HG03025 (cell line): ENCODE measurements at regions not wholly inside any gene's neighbourhood (a gene's known extent, or its start where the extent isn't known, plus 50 kb on each side); places are given as distances from the start of the nearest gene placed in this dataset.

Experiments
- ATAC-seq: cut with Tn5 transposase; IDR thresholded peaks from one replicate; pipeline ENCODE4 v1.9.1; 2021; ENCODE audit warnings: mild to moderate bottlenecking, moderate library complexity; ENCODE audit not compliant: unreplicated experiment, low FRiP score

- no peak for ATAC-seq
Measured at GRCh38 chr14:55926007-55926406, 192.2 kb upstream of the PELI2 start.

- ATAC-seq, result no peak
Measured at GRCh38 chr14:55927028-55927427, 191.2 kb upstream of the PELI2 start.

GRCh38 chr14:55928276-55928675 is 189.9 kb upstream of the PELI2 start:
- no peak for ATAC-seq

GRCh38 chr14:55929136-55929535 is 189.1 kb upstream of the PELI2 start:
- no peak for ATAC-seq

- no peak for ATAC-seq
Measured at GRCh38 chr14:55930016-55930784, 188.0 kb upstream of the PELI2 start.

GRCh38 chr14:55936691-55937090 is 181.5 kb upstream of the PELI2 start:
- ATAC-seq, result no peak

- ATAC-seq, result no peak
Measured at GRCh38 chr14:55938249-55938791, 179.9 kb upstream of the PELI2 start.

- no peak for ATAC-seq
Measured at GRCh38 chr14:55942076-55942654, 176.0 kb upstream of the PELI2 start.

- no peak for ATAC-seq
Measured at GRCh38 chr14:55942826-55943225, 175.4 kb upstream of the PELI2 start.

GRCh38 chr14:55944757-55945156 is 173.5 kb upstream of the PELI2 start:
- no peak for ATAC-seq

- no peak for ATAC-seq
Measured at GRCh38 chr14:55946231-55946630, 172.0 kb upstream of the PELI2 start.

- no peak for ATAC-seq
Measured at GRCh38 chr14:55948399-55948798, 169.8 kb upstream of the PELI2 start.

- ATAC-seq, result no peak
Measured at GRCh38 chr14:55949708-55950107, 168.5 kb upstream of the PELI2 start.

GRCh38 chr14:55950135-55950534 is 168.1 kb upstream of the PELI2 start:
- ATAC-seq, result no peak

- no peak for ATAC-seq
Measured at GRCh38 chr14:55951341-55952206, 166.6 kb upstream of the PELI2 start.

GRCh38 chr14:55954108-55954507 is 164.1 kb upstream of the PELI2 start:
- no peak for ATAC-seq

GRCh38 chr14:55955175-55955574 is 163.0 kb upstream of the PELI2 start:
- no peak for ATAC-seq

- ATAC-seq, result no peak
Measured at GRCh38 chr14:55957950-55958349, 160.3 kb upstream of the PELI2 start.

GRCh38 chr14:55963295-55963694 is 154.9 kb upstream of the PELI2 start:
- ATAC-seq, result no peak

GRCh38 chr14:55964091-55964490 is 154.1 kb upstream of the PELI2 start:
- no peak for ATAC-seq

- ATAC-seq, result no peak
Measured at GRCh38 chr14:55964821-55965220, 153.4 kb upstream of the PELI2 start.
